ENCODE measurements at regions not wholly inside any gene's neighbourhood (a gene's known extent, or its start where the extent isn't known, plus 50 kb on each side); places are given as distances from the start of the nearest gene placed in this dataset.

- H3K9me3 ChIP-seq (ENCODE audit: control insufficient read depth, low read length) = no peaks in the 10 kb centered on the region
- no peak overlapping the region for H3K4me3 ChIP-seq (ENCODE audit: low read length)
- 92 to 94% methylated on average over 2 of the region's 2 CpGs for WGBS, 2 experiments (ENCODE audit: insufficient coverage in 1 of 2, insufficient read length in 1 of 2)
- TF ChIP-seq CTCF (conservative IDR thresholded peaks at IDR 0.05) = no peak
- H3K4me1 ChIP-seq (ENCODE audit: control insufficient read depth, insufficient read depth, low read length) = no peaks in the 10 kb centered on the region
- H3K27ac ChIP-seq (ENCODE audit: low read depth, low read length) = no peak overlapping the region
- Mint-ChIP-seq H3K27me3 (ENCODE audit: insufficient read depth) (no peaks in the 10 kb centered on the region), H3K4me3 (no peak overlapping the region), H3K36me3 (ENCODE audit: low read depth) (no peaks in the 10 kb centered on the region), H3K4me1 (peaks cover 7% of the 10 kb centered on the region), H3K9me3 (no peaks in the 10 kb centered on the region), H3K27ac (no peak overlapping the region)
- no peak for DNase-seq
- H3K27me3 ChIP-seq (ENCODE audit: control insufficient read depth, insufficient read depth, low read length, poor library complexity, severe bottlenecking) = no peaks in the 10 kb centered on the region
- no peak overlapping the region for H3K9ac ChIP-seq (ENCODE audit: extremely low read depth, low read length, poor library complexity, severe bottlenecking)
- no peaks in the 10 kb centered on the region for H3K36me3 ChIP-seq (ENCODE audit: control insufficient read depth, insufficient read depth, low read length)
These were observed 342.5 kb upstream of the FSTL5 start for GRCh38 chr4:162506253-162506652.

GRCh38 chr4:162503868-162504267 lies 340.1 kb upstream of the FSTL5 start:
- no peak overlapping the region for H3K27ac ChIP-seq (ENCODE audit: low read depth, low read length)
- no peak for TF ChIP-seq CTCF (conservative IDR thresholded peaks at IDR 0.05)
- H3K9ac ChIP-seq (ENCODE audit: extremely low read depth, low read length, poor library complexity, severe bottlenecking) = no peak overlapping the region
- no peaks in the 10 kb centered on the region for H3K9me3 ChIP-seq (ENCODE audit: control insufficient read depth, low read length)
- no peak overlapping the region for H3K4me3 Mint-ChIP-seq
- H3K27me3 ChIP-seq (ENCODE audit: control insufficient read depth, insufficient read depth, low read length, poor library complexity, severe bottlenecking) = no peaks in the 10 kb centered on the region
- H3K27me3 Mint-ChIP-seq (ENCODE audit: insufficient read depth) = no peaks in the 10 kb centered on the region
- H3K9me3 Mint-ChIP-seq = no peaks in the 10 kb centered on the region
- H3K4me1 Mint-ChIP-seq = no peaks in the 10 kb centered on the region
- no peak overlapping the region for H3K4me3 ChIP-seq (ENCODE audit: low read length)
- H3K4me1 ChIP-seq (ENCODE audit: control insufficient read depth, insufficient read depth, low read length) = no peaks in the 10 kb centered on the region
- H3K36me3 Mint-ChIP-seq (ENCODE audit: low read depth) = no peaks in the 10 kb centered on the region
- H3K27ac Mint-ChIP-seq = no peak overlapping the region
- 93 to 95% methylated on average over 2 to 4 of the region's 4 CpGs for WGBS, 2 experiments (ENCODE audit: insufficient coverage in 1 of 2, insufficient read length in 1 of 2)
- DNase-seq = no peak
- H3K36me3 ChIP-seq (ENCODE audit: control insufficient read depth, insufficient read depth, low read length) = no peaks in the 10 kb centered on the region

DNA sequence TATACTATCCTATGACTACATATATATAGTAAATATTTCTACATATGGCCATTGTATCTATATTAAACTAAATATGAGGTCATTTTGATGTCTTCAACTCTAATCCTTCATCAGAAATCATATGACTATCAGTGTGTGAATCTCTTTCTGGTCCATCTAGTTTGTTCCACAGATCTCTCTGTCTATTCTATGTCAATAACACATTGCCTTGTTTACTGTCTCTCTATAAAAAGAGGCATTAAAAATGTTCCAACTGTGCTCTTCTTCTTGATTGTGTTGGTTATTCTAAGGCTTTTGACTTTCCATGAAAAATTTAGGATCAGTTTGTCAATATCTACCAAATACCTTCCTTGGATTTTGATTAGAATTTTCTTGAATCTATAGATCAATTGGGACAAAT lies 338.3 kb upstream of the FSTL5 start:
- Mint-ChIP-seq H3K4me1 (no peaks in the 10 kb centered on the region), H3K27me3 (ENCODE audit: insufficient read depth) (no peaks in the 10 kb centered on the region), H3K4me3 (no peak overlapping the region), H3K27ac (no peak overlapping the region), H3K36me3 (ENCODE audit: low read depth) (no peaks in the 10 kb centered on the region), H3K9me3 (no peaks in the 10 kb centered on the region)
- Histone ChIP-seq H3K9ac (ENCODE audit: extremely low read depth, low read length, poor library complexity, severe bottlenecking) (no peak overlapping the region), H3K9me3 (ENCODE audit: control insufficient read depth, low read length) (no peaks in the 10 kb centered on the region), H3K36me3 (ENCODE audit: control insufficient read depth, insufficient read depth, low read length) (no peaks in the 10 kb centered on the region), H3K27ac (ENCODE audit: low read depth, low read length) (no peak overlapping the region), H3K27me3 (ENCODE audit: control insufficient read depth, insufficient read depth, low read length, poor library complexity, severe bottlenecking) (no peaks in the 10 kb centered on the region), H3K4me1 (ENCODE audit: control insufficient read depth, insufficient read depth, low read length) (no peaks in the 10 kb centered on the region), H3K4me3 (ENCODE audit: low read length) (no peak overlapping the region)
- DNase-seq = no peak
- TF ChIP-seq CTCF (conservative IDR thresholded peaks at IDR 0.05) = no peak

Measured in endodermal cell (in vitro differentiated cells).